Ascending aorta (tissue), 2 donors: ENCODE measurements at regions not wholly inside any gene's neighbourhood (a gene's known extent, or its start where the extent isn't known, plus 50 kb on each side); places are given as distances from the start of the nearest gene placed in this dataset.

Experiments used
- DNase-seq, 2 donors: peaks; one replicate each; pipeline ENCODE4 v3.0.0-alpha.2; 2019; ENCODE audit warnings: low spot score in 2 of 2
- H3K27ac ChIP-seq, 2 donors: fragments of 200-600 bp; sonication (generic); one replicate each; pipeline ENCODE4 v1.5.1; 2016 to 2017; ENCODE audit warnings: mild to moderate bottlenecking in 1 of 2
- H3K27me3 ChIP-seq: fragments of 200-600 bp; sonication (generic); one replicate; pipeline ENCODE4 v1.5.1; 2017
- H3K36me3 ChIP-seq, 2 donors: fragments of 200-600 bp; sonication (generic); one replicate each; pipeline ENCODE4 v1.5.1; 2016
- H3K4me1 ChIP-seq, 2 donors: fragments of 200-600 bp; sonication (generic); one replicate each; pipeline ENCODE4 v1.5.1; 2016 to 2017; ENCODE audit warnings: mild to moderate bottlenecking in 1 of 2
- H3K4me3 ChIP-seq, 2 donors: fragments of 200-600 bp; sonication (generic); one replicate each; pipeline ENCODE4 v1.5.1; 2016 to 2017; ENCODE audit warnings: mild to moderate bottlenecking in 1 of 2
- H3K9me3 ChIP-seq, 2 donors: fragments of 200-600 bp; sonication (generic); one replicate each; pipeline ENCODE4 v1.5.1; 2016
- CTCF ChIP-seq, 3 experiments: fragments of 200-600 bp in 2 of 3; fragments of 450-650 bp in 1 of 3; sonication (generic) in 2 of 3; IDR thresholded peaks; one replicate each; pipeline ENCODE4 v1.5.1; 2016 to 2019; ENCODE audit warnings: antibody characterized with exemption in 3 of 3, mild to moderate bottlenecking in 1 of 3, moderate library complexity in 1 of 3
- intact Hi-C: fragments of 100-400 bp; cut with DNase I; formaldehyde crosslinking; loops from one replicate; pipeline ENCODE4 v1.15.1; 2023

- no peaks in the 10 kb centered on the region for H3K4me1 ChIP-seq
- no peak for DNase-seq
- TF ChIP-seq CTCF (IDR thresholded peaks at IDR 0.05) = no peak
- H3K27me3 ChIP-seq = no peaks in the 10 kb centered on the region
- H3K27ac ChIP-seq = no peak overlapping the region
- intact Hi-C loops = no loop called here
- no peaks in the 10 kb centered on the region for H3K9me3 ChIP-seq
- no peaks in the 10 kb centered on the region for H3K36me3 ChIP-seq
- H3K4me3 ChIP-seq = no peak overlapping the region
Measured at GRCh38 chr5:98433022-98433421, 340.4 kb upstream of the RGMB start.

GRCh38 chr5:98433673-98434072 is 339.8 kb upstream of the RGMB start:
- H3K27me3 ChIP-seq = no peaks in the 10 kb centered on the region
- H3K27ac ChIP-seq = no peak overlapping the region
- no peak for TF ChIP-seq CTCF (IDR thresholded peaks at IDR 0.05)
- DNase-seq = no peak
- no peaks in the 10 kb centered on the region for H3K4me1 ChIP-seq
- no peaks in the 10 kb centered on the region for H3K9me3 ChIP-seq
- intact Hi-C loops = no loop called here
- H3K4me3 ChIP-seq = no peak overlapping the region
- no peaks in the 10 kb centered on the region for H3K36me3 ChIP-seq

DNA sequence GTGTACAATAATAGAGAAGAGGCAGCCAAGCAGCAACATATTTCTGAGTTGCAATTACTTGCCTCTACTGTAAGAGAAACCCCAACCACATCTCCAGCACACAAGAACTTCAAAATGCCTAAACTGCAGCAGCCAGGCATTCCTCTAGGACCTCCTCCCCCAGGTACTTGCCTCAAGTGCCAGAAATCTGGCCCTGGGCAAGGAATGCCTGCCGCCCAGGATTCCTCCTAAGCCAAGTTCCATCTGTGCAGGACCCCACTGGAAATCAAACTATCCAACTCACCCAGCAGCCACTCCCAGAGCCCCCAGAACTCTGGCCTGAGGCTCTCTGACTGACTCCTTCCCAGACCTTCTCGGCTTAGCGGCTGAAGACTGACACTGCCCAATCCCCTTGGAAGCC is 336.8 kb upstream of the RGMB start:
- H3K9me3 ChIP-seq = peaks cover 0 to 4% of the 10 kb centered on the region in 2 donors
- H3K36me3 ChIP-seq = no peaks in the 10 kb centered on the region
- H3K4me3 ChIP-seq = no peak overlapping the region
- DNase-seq = no peak
- no peaks in the 10 kb centered on the region for H3K27me3 ChIP-seq
- H3K27ac ChIP-seq = no peak overlapping the region
- intact Hi-C loops = no loop called here
- no peak for TF ChIP-seq CTCF (IDR thresholded peaks at IDR 0.05)
- H3K4me1 ChIP-seq = no peaks in the 10 kb centered on the region

- Histone ChIP-seq H3K27me3 (no peaks in the 10 kb centered on the region), H3K27ac (no peak overlapping the region), H3K36me3 (no peaks in the 10 kb centered on the region), H3K9me3 (peaks cover 0 to 4% of the 10 kb centered on the region in 2 donors), H3K4me3 (no peak overlapping the region), H3K4me1 (no peaks in the 10 kb centered on the region)
- TF ChIP-seq CTCF (IDR thresholded peaks at IDR 0.05) = no peak
- intact Hi-C loops = no loop called here
- no peak for DNase-seq
Measured at GRCh38 chr5:98442448-98442847, 331.0 kb upstream of the RGMB start.

- no peak for TF ChIP-seq CTCF (IDR thresholded peaks at IDR 0.05)
Measured at GRCh38 chr5:98443881-98444280, 329.6 kb upstream of the RGMB start.

DNA sequence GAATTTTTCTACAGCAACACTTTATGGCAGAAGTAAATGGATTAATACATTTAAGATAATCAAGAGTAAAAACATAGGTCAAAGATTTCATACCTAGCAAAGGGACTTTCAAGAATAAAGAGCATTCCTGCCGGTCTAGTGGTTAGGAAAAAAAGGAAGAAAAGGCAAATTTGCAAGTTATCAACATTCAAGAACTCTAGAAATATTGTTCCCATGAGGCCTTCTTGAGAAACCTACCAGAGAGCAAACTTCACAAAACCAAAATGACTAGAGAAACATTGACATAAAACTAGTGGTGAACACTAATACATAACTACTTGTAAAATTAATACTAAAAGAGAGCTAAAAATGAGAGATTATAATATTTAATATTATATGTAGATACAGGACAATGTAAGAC is 320.2 kb upstream of the RGMB start:
- no peaks in the 10 kb centered on the region for H3K4me1 ChIP-seq
- intact Hi-C loops = no loop called here

More at GRCh38 chr5:98443881-98444280, 329.6 kb upstream of the RGMB start:
- Histone ChIP-seq H3K27me3 (no peaks in the 10 kb centered on the region), H3K9me3 (peaks cover 0 to 4% of the 10 kb centered on the region in 2 donors), H3K4me1 (no peaks in the 10 kb centered on the region), H3K27ac (no peak overlapping the region), H3K36me3 (no peaks in the 10 kb centered on the region), H3K4me3 (no peak overlapping the region)
- no peak for DNase-seq
- intact Hi-C loops = no loop called here

More for the DNA sequence above, 320.2 kb upstream of the RGMB start:
- no peaks in the 10 kb centered on the region for H3K27me3 ChIP-seq
- no peak overlapping the region for H3K4me3 ChIP-seq
- no peak for TF ChIP-seq CTCF (IDR thresholded peaks at IDR 0.05)
- H3K36me3 ChIP-seq = no peaks in the 10 kb centered on the region
- no peak overlapping the region for H3K27ac ChIP-seq
- no peaks in the 10 kb centered on the region for H3K9me3 ChIP-seq
- DNase-seq = no peak
